A549 (cell line): ENCODE measurements at regions not wholly inside any gene's neighbourhood (a gene's known extent, or its start where the extent isn't known, plus 50 kb on each side); places are given as distances from the start of the nearest gene placed in this dataset.

ENCODE experiments used
- CEBPB ChIP-seq, 2 experiments: fragments of >200 bp in 1 of 2; sonication (Bioruptor Twin) in 1 of 2; formaldehyde crosslinking in 1 of 2; IDR thresholded peaks; 2 replicates each; pipeline ENCODE4 v1.6.1; 2012 to 2016
- CTCF ChIP-seq: fragments of >200 bp; sonication (Bioruptor Twin); formaldehyde crosslinking; IDR thresholded peaks from 3 replicates; pipeline ENCODE4 v1.5.1; 2016
- E2F6 ChIP-seq: IDR thresholded peaks from 2 replicates; pipeline ENCODE4 v1.6.1; 2012; ENCODE audit warnings: low read depth, borderline replicate concordance
- ESRRA ChIP-seq: fragments of 150-350 bp; IDR thresholded peaks from 2 replicates; pipeline ENCODE4 v1.6.1; 2014; ENCODE audit warnings: mild to moderate bottlenecking, low read length, borderline replicate concordance
- GATA3 ChIP-seq: IDR thresholded peaks from 2 replicates; pipeline ENCODE4 v1.6.1; 2012; ENCODE audit warnings: borderline replicate concordance
- JUN ChIP-seq, 2 experiments: fragments of >200 bp; sonication (Bioruptor Twin); formaldehyde crosslinking; IDR thresholded peaks; 2 replicates in 1 of 2; 3 replicates in 1 of 2; pipeline ENCODE4 v1.6.1; 2016 to 2017
- MAX ChIP-seq: IDR thresholded peaks from 2 replicates; pipeline ENCODE4 v1.6.1; 2012
- NR3C1 ChIP-seq: fragments of >200 bp; sonication (Bioruptor Twin); formaldehyde crosslinking; IDR thresholded peaks from 3 replicates; pipeline ENCODE4 v1.6.1; 2017
- PBX3 ChIP-seq: IDR thresholded peaks from 2 replicates; pipeline ENCODE4 v1.6.1; 2012
- RFX5 ChIP-seq: fragments of 450-650 bp; IDR thresholded peaks from 2 replicates; pipeline ENCODE4 v1.7.1; 2014; ENCODE audit warnings: antibody characterized with exemption, mild to moderate bottlenecking, moderate library complexity
- SMC3 ChIP-seq: fragments of >200 bp; sonication (Bioruptor Twin); formaldehyde crosslinking; IDR thresholded peaks from 3 replicates; pipeline ENCODE4 v1.6.1; 2018; ENCODE audit warnings: inconsistent platforms
- SREBF2 ChIP-seq: fragments of 450-650 bp; IDR thresholded peaks from 2 replicates; pipeline ENCODE4 v1.6.1; 2014; ENCODE audit warnings: mild to moderate bottlenecking, moderate library complexity
- USF2 ChIP-seq: fragments of 450-650 bp; IDR thresholded peaks from 2 replicates; pipeline ENCODE4 v1.6.1; 2014; ENCODE audit warnings: antibody characterized with exemption

- TF ChIP-seq ESRRA (no peak), JUN (IDR thresholded peaks at IDR 0.05) (no peak), PBX3 (no peak), CTCF (no peak), SMC3 (no peak), NR3C1 (no peak), CEBPB (IDR thresholded peaks at IDR 0.05) (no peak), RFX5 (no peak), SREBF2 (no peak), E2F6 (no peak), GATA3 (no peak), USF2 (no peak), MAX (no peak)
These were observed 85.4 kb upstream of the CHCHD3 start for GRCh38 chr7:133167300-133167699.
